HK-2 (cell line): ENCODE measurements at regions not wholly inside any gene's neighbourhood (a gene's known extent, or its start where the extent isn't known, plus 50 kb on each side); places are given as distances from the start of the nearest gene placed in this dataset.

Experiments
- DNase-seq: peaks from one replicate; pipeline ENCODE4 v3.0.0-alpha.2; 2018; ENCODE audit not compliant: unreplicated experiment

- DNase-seq: no peak
These were observed 70.6 kb upstream of the KLF7 start for GRCh38 chr2:207236156-207236935.

DNA sequence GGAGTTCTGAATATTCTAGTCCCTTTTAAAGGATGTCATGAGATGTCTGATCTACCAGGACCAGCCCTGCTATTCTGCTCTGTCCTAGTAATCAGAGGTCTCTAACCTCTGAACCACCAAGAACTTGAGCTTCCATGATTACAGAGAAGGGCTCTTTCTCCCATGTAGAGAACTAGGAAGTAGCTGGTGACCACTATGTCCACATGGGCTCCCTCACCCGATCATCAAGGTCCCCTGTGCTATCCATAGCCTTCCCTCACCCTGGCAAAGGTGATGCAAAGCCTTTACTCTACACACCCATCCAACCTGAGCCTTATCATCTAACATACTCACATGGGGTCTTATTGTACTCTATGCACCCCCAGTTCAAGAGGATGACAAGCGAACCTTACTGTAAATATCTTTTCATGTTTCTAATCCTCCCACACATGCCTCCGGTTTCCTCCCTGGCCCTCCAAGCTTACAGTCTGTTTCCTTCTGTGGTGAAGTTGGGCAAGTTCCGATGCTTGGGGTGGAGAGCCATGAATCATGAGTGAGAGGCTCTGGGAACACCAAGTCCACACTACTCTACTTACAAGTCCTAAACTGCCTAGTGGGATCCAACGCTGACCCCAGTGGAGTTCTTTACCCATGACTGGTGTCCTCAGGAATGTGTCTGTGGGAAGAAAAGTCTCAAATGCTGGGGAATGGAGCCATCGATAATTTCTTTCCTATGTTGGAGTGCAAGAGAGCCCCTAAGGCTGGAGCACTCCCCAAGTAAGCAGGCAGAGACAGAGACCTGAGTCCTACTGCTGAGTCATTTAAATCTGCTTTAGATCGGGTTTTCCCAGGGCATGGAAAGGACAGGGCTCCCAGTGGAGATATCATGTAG, 73.3 kb upstream of the KLF7 start:
- DNase-seq: peak; percentile 84

DNA sequence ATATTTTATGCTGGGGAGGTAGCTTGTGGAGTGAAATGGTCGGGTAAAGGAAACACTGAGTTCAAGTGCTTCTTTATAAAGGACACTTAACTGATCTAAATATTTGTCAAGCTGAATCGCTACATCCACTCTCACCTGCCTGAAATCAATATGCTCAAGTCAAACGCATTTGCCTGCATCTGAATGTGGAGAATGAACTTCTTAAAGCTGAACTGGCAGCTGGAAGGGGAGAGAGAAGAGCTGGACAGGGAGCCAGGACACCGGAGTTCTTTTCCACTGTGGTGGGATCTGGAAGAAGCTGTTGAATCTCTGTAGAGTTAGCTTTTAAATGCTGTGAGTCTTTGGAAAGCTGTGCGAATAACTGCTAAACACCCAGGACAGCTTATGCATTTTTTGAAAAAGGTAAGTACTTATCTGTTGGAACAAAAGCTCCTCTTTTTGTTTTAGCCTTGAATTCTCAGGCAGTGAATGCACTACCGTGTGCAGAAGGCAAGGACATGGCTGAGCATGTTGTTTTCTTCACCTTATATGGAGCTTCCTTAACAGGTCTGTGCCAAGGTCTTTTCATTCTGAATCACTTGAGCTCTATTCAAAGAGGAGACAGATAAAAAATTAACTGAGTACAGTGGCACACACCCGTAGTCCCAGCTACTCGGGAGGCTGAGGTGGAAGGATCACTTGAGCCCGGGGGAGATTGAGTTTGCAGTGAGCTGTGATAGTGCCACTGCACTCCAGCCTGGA, 74.2 kb upstream of the KLF7 start:
- no peak for DNase-seq

- no peak for DNase-seq
These were observed 74.9 kb upstream of the KLF7 start for GRCh38 chr2:207240649-207241048.

- no peak for DNase-seq
These were observed 75.5 kb upstream of the KLF7 start for GRCh38 chr2:207241198-207241597.

DNA sequence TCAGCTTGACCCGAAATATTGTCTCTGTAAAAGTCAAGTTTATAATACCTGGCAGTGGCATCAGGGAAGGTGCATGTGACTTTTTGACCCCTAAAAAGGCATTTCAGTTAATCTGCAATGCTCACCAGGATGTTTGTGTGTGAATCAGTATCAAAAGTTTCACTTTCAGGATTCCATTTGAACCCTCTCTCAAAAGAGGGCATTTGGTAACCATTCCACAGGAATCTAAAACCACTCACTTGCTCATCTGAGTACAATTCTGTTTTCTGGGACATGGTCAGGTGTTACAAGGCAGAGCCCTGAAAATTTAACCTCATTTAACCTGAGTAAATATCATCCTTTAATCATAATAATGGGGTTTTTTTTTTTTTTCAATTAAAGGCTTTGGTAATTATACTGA, 77.9 kb upstream of the KLF7 start:
- no peak for DNase-seq

- DNase-seq: no peak
These were observed 79.5 kb upstream of the KLF7 start for GRCh38 chr2:207244971-207245925.

DNA sequence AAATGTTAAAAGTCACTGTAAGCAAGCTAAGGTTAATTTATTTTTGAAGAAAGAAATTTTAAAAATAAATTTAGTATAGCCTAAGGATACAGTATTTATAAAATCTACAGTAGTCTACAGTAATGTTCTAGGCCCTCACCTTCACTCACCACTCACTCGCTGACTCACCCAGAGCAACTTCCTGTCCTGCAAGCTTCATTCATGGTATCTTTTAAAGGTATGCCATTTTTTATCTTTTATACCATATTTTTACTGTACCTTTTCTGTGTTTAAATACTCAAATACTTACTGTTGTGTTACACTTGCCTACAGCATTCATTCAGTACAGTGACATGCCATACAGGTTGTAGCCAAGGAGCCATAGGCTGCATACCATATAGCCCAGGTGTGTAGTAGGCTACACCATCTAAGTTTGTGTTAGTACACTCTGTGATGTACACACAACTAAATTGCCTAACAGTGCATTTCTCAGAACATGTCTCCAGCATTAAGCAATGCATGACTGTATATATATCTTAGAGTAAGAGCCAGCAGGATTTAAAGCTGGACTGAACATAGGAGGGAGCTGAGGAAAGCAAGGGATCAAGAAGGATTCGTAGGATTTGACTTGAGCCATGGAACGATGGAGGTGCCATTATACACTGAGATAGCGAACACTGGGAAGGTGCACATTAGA, 83.1 kb upstream of the KLF7 start:
- no peak for DNase-seq

DNA sequence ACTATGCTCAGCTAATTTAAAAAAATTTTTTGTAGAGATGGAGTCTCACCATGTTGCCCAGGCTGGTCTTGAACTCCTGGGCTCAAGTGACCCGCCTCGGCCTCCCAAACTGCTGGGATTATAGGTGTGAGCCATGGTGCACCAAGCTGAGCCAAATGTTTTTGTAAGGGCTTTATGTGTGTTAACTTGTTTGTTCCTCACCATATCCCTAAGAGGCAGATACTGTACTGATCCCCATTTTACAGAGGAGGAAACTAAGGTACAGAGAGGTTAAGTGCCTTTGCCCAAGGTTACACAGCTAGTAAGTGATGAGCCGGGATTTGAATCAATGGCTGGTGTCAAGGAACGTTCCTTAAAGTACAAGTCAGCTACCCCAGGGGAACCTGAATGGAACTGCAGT, 85.3 kb upstream of the KLF7 start:
- no peak for DNase-seq

DNA sequence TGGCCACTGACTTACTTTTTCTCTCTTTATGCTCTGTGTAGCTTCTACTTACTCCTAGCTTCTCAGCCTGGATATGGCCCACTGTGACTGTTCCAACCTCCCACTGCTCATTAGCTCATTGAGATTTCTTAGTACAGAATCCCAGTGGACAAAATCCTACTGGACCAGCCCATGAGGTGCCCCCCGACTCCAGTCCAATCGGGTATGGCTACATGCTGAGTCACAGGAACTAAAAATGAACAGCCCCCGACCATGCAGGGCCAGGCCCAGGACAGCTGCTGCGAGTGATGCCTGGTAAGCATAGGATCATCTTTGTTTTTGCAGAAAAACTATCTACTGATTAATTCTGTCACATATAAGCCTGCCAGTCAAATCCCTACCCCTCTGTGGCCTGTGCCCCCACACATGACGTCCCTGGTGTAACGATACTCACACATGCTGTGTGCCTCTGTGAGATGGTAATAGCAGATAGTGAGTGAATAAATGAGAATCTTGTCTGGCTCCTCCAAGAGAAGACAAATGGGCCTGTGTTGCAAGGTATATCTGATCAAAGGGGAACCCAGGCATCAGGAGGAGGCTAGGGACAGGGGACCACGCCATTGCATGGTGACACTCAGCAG, 85.9 kb upstream of the KLF7 start:
- no peak for DNase-seq

DNA sequence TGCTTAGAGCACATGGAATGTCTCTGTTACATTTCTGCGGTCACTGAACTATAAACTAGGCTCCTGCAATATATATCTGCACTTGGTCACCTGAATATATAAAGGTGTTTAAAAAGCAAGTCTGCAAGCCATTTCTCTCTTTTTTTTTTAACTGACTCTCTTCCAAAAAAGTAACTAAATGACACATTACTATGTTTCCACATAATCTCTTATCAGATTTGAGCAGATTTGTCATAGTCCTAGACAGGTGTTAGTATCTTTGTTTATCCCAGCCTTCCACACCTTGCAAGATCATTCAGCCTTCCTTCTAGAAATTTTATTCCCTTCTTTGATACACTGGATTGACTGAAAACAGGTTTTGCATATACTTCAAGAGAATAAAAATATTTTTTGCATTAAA, 86.7 kb upstream of the KLF7 start:
- DNase-seq: no peak

- DNase-seq: no peak
These were observed 87.4 kb upstream of the KLF7 start for GRCh38 chr2:207252979-207253645.

GRCh38 chr2:207253666-207254345, 88.1 kb upstream of the KLF7 start:
- DNase-seq: no peak

DNA sequence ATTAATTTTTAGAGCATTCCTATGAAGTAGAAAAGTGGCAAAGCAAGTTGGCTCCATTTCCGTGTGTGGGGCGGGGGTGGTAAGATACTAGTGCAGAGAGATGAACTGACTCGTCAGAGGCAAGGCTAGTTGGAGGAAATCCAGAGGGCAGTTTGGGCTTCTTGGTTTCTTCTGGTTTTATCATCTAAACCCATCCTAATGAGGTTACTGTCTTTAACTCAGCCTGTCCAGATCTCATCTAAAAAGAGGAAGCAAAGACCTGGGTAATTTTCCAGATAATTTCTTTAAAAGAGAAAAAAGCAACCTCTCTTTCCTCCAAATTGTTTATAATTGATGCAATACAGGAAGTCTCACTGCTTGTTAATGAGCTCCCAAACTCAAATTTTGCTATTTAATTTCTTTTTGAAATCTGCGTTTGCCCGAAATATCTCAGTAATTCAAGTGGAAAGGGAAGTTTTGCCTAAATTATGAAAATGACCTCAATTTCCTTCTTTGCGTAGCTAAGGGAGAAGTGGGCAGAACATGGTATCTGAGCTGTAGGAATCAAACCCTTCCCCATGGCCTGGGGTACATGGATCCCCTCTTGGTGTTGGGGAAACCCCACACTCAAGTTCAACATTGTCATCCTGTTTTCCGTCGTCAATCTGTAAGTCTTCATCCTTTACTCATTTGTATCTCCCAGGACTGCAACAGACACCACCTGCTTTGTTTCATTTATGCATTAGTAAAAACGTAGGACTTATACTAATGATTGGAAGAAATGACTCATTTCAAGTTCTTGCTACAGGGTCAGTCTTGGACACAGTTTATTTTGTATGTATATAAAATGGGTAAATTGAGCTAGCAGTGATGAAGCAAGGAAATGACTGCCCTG, 89.1 kb upstream of the KLF7 start:
- DNase-seq: no peak

DNA sequence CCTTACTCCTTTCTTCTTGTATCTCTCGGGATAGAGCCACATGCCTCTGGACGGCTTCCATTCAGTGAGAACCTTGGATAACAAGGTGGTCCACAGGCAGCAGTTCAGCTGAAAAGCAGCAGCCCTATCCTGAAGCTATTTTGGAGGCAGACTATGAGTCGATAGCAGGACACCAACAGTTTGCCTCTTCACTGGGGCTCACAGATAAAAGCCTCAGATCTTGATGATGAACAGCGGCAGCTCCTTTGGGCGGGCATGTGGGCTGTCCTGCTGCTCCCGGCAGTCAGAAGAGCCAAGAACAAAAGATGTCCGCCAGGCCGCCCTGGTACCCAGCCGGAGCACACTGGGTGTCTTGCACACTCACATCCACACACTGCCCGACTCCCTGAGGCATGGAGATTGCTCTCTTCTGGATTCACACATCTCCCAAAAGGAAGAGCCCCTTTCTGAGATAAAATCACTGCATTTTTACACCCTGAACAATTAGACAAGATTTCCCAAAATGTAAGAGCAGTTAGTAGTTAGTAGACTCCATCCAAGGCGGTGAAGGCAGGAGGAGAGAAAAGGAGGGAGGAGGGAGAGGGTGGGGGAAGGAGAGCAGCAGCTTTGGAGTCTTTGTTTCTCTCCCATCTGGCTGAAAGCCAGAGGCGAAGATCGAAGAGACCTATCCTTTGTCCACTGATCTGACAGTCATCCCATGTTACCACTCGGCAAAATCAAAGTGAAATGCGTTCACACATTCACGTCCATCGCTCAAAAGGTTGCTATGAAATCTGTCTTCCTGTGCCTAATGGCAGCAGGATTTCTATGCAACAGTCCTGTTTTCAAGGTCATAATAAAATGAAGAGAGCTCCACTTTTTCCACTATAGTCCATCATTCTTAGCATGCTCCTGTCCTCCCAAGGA, 90.1 kb upstream of the KLF7 start:
- DNase-seq: no peak

DNA sequence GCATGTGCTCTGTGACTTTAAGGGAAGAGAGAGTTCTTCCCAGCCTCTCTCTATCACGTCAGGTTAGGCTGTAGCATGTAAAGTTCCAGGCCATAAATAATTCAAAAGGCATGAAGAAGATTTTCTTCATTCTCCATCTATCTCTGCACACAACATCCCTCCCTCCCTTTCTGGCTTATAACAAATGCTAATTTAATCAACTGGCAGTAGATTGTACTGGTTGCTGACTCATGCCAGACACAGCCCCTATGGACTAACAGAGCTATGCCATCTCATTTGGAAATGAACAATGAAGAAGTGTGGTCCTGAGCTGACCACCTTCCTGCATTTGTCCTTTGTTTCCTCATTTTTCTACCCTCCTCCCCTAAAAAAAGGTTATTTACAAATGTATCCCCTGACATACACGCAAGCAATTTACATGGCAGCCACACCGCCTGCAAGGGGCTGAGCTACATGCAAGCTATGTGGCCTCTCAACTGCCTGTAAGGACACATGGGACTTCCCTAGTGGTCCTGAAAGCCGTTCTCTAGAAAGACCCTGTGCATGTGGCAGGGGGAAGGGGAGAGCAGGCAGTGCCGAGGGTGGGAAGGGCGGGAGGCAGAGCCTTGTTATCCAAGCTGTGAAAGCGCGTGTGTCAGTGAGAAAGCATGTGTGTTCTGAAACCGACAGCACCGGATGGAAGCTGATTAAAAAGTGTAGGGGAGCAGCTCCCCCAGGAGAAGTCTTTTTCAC, 90.9 kb upstream of the KLF7 start:
- no peak for DNase-seq
